ENCODE measurements at regions not wholly inside any gene's neighbourhood (a gene's known extent, or its start where the extent isn't known, plus 50 kb on each side); places are given as distances from the start of the nearest gene placed in this dataset.
"Not testable (repeated sequence)": the region's sequence is repeated elsewhere in the genome, so short reads cannot be mapped to it uniquely, and the experiment has no call there.

- ATAC-seq, result peak; percentile 26
- not testable (repeated sequence) for H3K4me1 Mint-ChIP-seq, H3K27me3 Mint-ChIP-seq, H3K4me3 Mint-ChIP-seq, DNase-seq, H3K27ac Mint-ChIP-seq
- peaks cover 15 to 20% of the 10 kb centered on the region in 2 donors for H3K9me3 Mint-ChIP-seq
These were observed 191.1 kb downstream of the BANP start for GRCh38 chr16:88142056-88142935.

DNA sequence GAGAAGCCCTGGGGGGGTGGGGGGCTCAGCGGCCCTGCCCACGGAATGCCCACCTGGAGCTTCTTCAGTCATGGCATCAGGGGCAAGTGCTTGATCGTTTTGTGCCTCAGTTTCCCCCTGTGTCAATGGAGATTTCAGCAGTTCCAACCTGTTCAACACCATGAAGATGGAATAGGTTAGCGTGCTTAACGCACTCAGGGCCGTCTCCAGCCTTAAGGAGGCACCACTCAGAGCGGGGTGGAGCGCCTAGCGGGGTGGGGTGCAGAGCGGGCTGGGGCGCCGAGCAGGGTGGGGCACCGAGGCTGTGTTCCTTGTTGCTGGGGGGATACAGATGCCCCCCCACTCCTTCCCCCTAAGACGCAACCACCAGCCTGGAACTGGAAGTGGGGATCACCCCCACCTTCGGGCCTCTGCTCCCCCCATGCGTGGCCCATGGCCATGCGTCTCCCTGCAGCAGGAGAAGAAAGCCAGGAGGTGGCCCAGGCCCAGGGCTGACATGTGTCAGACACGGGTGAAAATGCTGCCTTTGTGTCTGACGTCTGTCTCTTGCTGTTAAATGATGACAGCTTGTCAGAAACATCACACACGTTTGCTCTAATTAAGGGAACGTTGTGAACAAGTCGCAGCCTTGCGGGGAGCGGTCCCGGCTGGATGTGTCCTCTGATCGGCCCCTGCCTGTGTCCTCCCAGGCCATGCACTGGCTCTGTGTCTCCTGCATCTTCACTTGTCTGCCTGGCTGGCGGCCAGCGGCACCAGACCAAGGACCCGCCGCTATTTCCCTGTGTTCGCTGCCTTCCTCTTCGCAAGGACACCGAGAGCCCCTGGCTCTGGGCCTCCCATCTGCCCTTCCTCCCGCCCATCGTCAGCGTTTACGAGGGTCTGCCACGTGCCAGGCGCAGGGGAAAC lies 192.1 kb downstream of the BANP start:
- H3K4me1 Mint-ChIP-seq, H3K27me3 Mint-ChIP-seq, H3K4me3 Mint-ChIP-seq, H3K27ac Mint-ChIP-seq, ATAC-seq, H3K9me3 Mint-ChIP-seq, DNase-seq: not testable (repeated sequence)

DNA sequence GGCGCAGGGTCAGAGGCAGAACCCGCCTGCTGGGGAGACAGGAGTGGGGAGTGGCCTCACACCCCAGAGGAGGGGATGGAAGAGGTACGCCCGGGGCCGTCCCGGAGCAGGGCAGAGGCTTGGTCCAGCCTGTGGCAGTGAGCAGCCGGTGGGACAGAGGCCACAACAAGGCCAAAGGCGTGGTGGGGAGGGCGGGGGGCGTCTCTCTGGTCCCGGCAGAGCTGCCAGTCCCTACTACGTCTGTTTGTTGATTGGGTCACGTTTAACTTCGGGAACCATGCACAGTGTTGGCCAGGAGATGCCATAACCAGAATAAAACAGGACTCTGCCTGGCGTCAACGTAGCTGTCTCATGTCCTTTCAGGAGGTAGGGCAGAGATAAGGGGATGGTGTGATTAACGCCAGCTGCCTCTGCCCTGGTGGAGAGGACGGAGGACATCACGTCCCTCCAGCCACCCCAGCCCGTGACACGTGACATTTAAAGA lies 192.8 kb downstream of the BANP start:
- H3K27me3 Mint-ChIP-seq, result peaks cover 3% of the 10 kb centered on the region
- H3K4me1 Mint-ChIP-seq, result no peaks in the 10 kb centered on the region
- no peak for ATAC-seq
- H3K27ac Mint-ChIP-seq, result no peak overlapping the region
- no peak overlapping the region for H3K4me3 Mint-ChIP-seq
- DNase-seq, result no peak
- H3K9me3 Mint-ChIP-seq, result peaks cover under 1 to 2% of the 10 kb centered on the region in 2 donors

DNA sequence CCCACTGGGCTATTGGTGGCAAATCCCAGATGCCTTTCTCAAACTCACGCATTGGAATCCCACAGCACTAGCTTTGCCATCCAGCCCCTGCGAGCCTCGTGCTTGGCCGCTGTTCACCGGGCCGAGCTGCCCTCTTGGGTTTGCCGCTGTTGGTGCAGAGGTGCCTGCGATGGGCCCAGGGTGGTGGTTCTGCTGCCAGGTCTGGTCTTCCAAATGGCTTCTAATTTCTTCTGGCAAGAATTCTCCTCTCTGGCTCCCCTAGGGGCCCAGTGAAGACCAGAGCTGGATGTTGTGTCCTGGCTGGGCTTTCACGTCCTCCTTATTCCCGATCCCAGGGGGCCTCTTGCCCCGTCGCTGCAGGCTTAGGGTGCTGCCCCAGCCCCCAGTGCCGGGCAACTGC lies 194.1 kb downstream of the BANP start:
- not testable (repeated sequence) for H3K27me3 Mint-ChIP-seq, DNase-seq, H3K9me3 Mint-ChIP-seq, H3K27ac Mint-ChIP-seq, H3K4me3 Mint-ChIP-seq, ATAC-seq, H3K4me1 Mint-ChIP-seq

GRCh38 chr16:88145824-88146405 lies 194.7 kb downstream of the BANP start:
- H3K9me3 Mint-ChIP-seq, H3K4me3 Mint-ChIP-seq, H3K27ac Mint-ChIP-seq, H3K4me1 Mint-ChIP-seq, DNase-seq, ATAC-seq, H3K27me3 Mint-ChIP-seq: not testable (repeated sequence)

GRCh38 chr16:88148078-88148477 lies 196.8 kb downstream of the BANP start:
- H3K27ac Mint-ChIP-seq, ATAC-seq, H3K27me3 Mint-ChIP-seq, DNase-seq, H3K9me3 Mint-ChIP-seq, H3K4me1 Mint-ChIP-seq, H3K4me3 Mint-ChIP-seq: not testable (repeated sequence)

- not testable (repeated sequence) for H3K27me3 Mint-ChIP-seq, ATAC-seq, H3K27ac Mint-ChIP-seq, DNase-seq, H3K4me3 Mint-ChIP-seq, H3K9me3 Mint-ChIP-seq, H3K4me1 Mint-ChIP-seq
These were observed 197.4 kb downstream of the BANP start for GRCh38 chr16:88148682-88149081.

DNA sequence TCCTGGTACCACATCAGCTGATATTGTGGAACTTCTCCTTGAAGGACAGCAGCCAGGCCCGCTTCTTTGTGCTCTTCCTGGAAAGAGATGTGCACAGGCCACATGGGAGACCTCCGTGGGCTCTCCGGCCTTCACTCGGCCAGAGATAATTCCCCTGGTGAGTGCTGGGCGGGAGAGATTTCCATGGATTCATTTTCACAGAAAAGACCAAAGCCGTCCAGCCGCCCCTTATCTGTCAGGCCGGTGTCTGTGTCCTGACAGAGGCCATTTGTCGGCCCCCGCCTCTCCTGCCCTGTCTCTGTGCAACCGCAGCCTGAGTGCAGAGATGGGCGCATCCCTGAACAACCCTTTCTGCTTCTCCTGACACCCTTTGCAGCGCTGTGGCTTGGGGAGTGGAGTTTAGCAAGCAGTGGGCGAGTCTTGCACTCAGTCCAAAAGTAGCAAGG lies 197.9 kb downstream of the BANP start:
- H3K4me3 Mint-ChIP-seq, H3K4me1 Mint-ChIP-seq, ATAC-seq, H3K9me3 Mint-ChIP-seq, H3K27ac Mint-ChIP-seq, H3K27me3 Mint-ChIP-seq, DNase-seq: not testable (repeated sequence)

DNA sequence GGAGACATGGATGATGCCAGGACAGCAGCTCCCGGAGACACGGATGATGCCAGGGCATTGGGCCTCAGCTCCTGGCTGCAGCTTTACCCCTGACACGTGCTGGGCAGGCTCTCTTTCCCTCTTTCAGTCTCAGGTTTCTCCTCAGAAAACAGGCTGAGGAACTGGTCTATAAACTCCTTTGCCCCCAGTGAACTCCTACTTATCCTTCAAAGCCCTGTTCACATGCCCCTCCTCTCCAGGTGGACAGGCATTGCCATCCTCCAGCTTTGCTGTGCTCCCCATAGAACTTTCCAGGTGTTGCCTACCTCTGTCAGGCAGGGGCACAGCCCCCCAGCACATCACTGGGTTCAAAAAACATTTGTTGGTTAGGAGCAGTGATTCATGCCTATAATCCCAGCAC lies 198.4 kb downstream of the BANP start:
- not testable (repeated sequence) for H3K4me1 Mint-ChIP-seq, H3K27ac Mint-ChIP-seq, H3K9me3 Mint-ChIP-seq, H3K4me3 Mint-ChIP-seq, DNase-seq, ATAC-seq, H3K27me3 Mint-ChIP-seq

DNA sequence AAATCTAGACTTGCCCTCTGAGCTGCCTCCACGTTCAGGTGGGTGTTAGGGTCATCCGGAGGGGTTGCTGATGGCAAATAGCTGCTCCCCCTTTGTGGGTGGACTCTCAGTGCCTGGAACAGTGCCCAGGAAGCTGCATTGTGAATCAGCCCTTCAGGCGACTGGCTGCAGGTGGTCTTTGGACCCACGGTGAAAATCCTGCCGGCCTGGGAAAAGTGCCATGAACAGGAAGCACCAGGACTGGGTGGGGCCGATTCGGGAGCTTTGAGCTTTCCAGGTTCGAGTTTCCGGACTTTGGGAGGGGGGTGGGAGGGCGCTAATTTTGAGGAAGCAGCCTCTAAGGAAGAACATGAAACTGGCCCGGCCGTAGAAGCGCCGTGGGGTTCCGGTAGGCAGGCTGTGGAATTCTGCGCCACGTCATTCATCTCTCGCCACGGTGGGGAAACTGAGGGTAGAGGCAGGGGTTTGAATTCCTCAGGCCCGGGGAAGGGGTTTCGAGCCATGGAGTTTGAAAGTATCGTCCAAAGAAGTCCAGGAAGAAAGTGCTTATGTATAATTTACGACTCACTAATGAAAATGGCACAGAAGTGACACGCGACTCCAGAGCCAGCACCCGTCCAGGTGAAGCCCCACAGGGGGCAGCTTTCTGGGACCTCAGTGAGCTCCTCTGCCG lies 199.4 kb downstream of the BANP start:
- not testable (repeated sequence) for H3K27me3 Mint-ChIP-seq, H3K4me3 Mint-ChIP-seq, H3K27ac Mint-ChIP-seq, DNase-seq, H3K9me3 Mint-ChIP-seq, H3K4me1 Mint-ChIP-seq, ATAC-seq

DNA sequence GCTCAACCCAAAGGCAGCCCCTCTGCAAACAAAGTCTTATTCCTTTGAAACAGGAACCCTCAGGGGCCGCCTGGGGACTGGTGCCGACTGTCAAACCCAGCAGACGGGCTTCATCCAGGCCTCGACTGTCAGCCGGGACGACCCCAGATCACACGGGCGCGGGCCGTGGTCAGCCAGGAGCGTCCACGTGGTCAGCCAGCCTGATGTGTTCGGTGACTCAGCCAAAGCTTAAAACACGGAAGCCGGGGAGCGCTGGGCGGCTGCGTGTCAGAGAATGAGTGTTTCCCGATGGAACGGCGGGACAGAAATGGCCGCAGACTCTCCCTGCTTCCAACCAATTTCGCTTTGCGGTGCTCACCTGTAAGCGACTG lies 199.9 kb downstream of the BANP start:
- H3K27me3 Mint-ChIP-seq, H3K9me3 Mint-ChIP-seq, DNase-seq, H3K4me1 Mint-ChIP-seq, H3K4me3 Mint-ChIP-seq, H3K27ac Mint-ChIP-seq, ATAC-seq: not testable (repeated sequence)

DNA sequence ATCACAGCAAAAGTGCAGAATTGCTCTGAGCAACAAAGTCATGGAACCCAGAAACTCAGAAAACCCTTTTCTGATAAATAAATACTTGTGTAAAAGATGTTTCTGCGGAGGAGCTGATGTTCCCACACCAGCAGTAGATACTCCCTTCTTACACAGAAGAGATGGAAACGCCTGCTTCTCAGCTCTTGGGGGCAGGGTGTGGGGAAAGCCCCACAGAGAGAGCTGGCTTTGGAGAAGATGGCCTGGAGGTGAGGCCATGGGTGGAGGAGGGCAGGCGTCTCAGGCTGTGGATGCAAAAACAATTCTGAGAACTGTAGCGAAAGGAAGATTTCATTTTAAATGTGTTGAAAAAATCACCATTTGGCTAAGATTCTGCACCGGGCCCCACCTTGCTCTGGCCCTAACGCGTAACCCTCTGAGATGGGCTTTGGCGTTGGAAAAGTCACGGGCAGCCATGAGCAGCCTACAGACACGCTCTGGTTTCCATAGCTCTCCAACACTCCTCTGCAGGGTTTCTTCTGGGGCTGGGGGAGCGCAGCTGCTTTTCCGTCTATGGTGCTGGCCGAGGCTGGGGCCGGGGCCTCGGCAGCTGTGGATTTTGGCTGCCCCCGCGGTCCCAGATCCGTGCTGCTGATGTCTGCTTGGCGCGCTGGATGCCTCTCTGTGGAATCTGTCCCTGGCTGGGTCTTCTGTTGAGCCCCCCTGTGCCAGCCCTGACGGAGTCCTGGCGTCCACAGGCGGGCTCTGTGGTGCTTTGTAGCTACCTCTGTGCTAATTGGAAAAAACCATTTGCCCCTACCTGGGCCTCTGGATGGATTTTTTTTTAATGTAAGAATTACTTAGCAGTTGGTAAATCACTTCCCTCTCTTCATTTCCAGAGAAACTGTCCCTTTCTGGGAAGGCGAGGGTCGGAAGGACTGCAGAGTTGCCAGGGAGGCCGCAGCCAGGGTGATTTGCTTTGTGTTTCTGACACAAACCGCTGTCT lies 200.9 kb downstream of the BANP start:
- not testable (repeated sequence) for H3K4me3 Mint-ChIP-seq, H3K27me3 Mint-ChIP-seq, H3K9me3 Mint-ChIP-seq, H3K4me1 Mint-ChIP-seq, ATAC-seq, DNase-seq
- peak overlapping the region in 1 of 2 donors; percentile 71 for H3K27ac Mint-ChIP-seq

GRCh38 chr16:88152879-88153278 lies 201.6 kb downstream of the BANP start:
- H3K27me3 Mint-ChIP-seq, H3K4me1 Mint-ChIP-seq, H3K4me3 Mint-ChIP-seq, ATAC-seq, DNase-seq, H3K9me3 Mint-ChIP-seq, H3K27ac Mint-ChIP-seq: not testable (repeated sequence)

- not testable (repeated sequence) for H3K27me3 Mint-ChIP-seq, H3K4me1 Mint-ChIP-seq, H3K9me3 Mint-ChIP-seq, H3K27ac Mint-ChIP-seq, ATAC-seq, H3K4me3 Mint-ChIP-seq, DNase-seq
These were observed 202.3 kb downstream of the BANP start for GRCh38 chr16:88153516-88153915.

Data from stimulated activated naive CD8-positive, alpha-beta T cell treated with anti-CD3 and anti-CD28 coated beads, Interleukin-15, amount 100 ng/mL, for 72 hours (primary cell).